ENCODE measurements at regions not wholly inside any gene's neighbourhood (a gene's known extent, or its start where the extent isn't known, plus 50 kb on each side); places are given as distances from the start of the nearest gene placed in this dataset.

DNA sequence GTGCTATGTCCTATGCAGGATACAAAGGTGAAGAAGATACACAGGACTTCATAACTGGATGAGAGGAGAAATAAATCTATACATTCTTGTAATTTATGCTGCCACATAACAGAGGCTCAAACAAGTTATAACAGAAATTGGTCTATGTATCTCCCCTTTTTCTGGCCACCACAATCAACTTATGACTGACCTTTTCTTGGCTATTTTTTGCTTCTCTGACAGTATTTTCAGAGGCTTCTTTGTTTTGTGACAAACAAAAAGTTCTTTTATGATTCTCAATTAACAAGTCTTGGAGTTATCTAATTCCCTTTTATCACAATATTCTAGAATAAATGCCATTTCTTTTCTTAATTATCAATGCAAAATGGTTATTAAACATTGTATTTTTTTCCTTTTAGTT is 953.0 kb upstream of the ZWINT start:
- in situ Hi-C loops (cut with MboI) = no loop called here
- H3K27me3 ChIP-seq (replicated peaks; ENCODE audit: insufficient read depth) = no peaks in the 10 kb centered on the region
- H3K79me2 ChIP-seq (ENCODE audit: insufficient read depth) = no peaks in the 10 kb centered on the region
- H3K4me2 ChIP-seq (ENCODE audit: unreplicated experiment) = no peak overlapping the region
- no peak overlapping the region for H3K9ac ChIP-seq
- H2AFZ ChIP-seq = no peak overlapping the region
- no peak for DNase-seq
- no peaks in the 10 kb centered on the region for H3K4me1 ChIP-seq (ENCODE audit: insufficient read depth)
- TF ChIP-seq EZH2phosphoT487 (IDR thresholded peaks at IDR 0.05; ENCODE audit: insufficient read depth, low read depth) (no peak), EZH2 (IDR thresholded peaks at IDR 0.05; ENCODE audit: insufficient read depth, poor library complexity, severe bottlenecking) (no peak)
- H3K27ac ChIP-seq = no peak overlapping the region
- H3K9me2 ChIP-seq (ENCODE audit: insufficient read depth) = no peaks in the 10 kb centered on the region
- H4K20me1 ChIP-seq (ENCODE audit: insufficient read depth) = no peaks in the 10 kb centered on the region
- no peaks in the 10 kb centered on the region for H3F3A ChIP-seq (ENCODE audit: insufficient read depth)
- no peaks in the 10 kb centered on the region for H3K9me3 ChIP-seq (ENCODE audit: low read depth)
- no peaks in the 10 kb centered on the region for H3K36me3 ChIP-seq (ENCODE audit: low read depth)
- no peak overlapping the region for H3K4me3 ChIP-seq

DNA sequence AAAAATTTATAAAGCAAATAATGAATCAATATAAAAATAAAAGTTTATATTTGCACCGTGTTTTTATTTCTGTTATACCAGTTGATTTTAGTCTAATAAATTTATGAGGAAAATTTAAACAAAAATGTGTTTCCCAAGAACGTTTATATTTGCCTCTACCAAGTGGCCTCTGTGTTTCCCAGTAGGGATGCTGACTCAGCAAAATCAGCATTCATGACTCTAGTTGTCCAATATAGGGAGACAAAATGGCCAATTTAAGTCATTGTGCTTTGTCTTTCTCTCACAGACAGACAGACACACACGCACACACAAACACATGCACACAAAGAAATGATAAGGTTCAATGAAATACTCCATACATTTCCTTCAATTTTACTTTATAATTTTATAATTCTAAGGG is 942.5 kb upstream of the ZWINT start:
- no peak overlapping the region for H3K4me3 ChIP-seq
- no peak overlapping the region for H3K9ac ChIP-seq
- WGBS, 2 experiments (ENCODE audit: low coverage in 1 of 2, low lambda C conversion rate in 2 of 2, missing lambda C conversion rate in 2 of 2) = 8 to 9% methylated on average over 3 of the region's 3 CpGs
- H3K79me2 ChIP-seq (ENCODE audit: insufficient read depth) = no peaks in the 10 kb centered on the region
- H3K27ac ChIP-seq = no peak overlapping the region
- H3K9me2 ChIP-seq (ENCODE audit: insufficient read depth) = no peaks in the 10 kb centered on the region
- H4K20me1 ChIP-seq (ENCODE audit: insufficient read depth) = no peaks in the 10 kb centered on the region
- H3K4me2 ChIP-seq (ENCODE audit: unreplicated experiment) = no peak overlapping the region
- no peak overlapping the region for H2AFZ ChIP-seq
- in situ Hi-C loops (cut with MboI) = no loop called here
- DNase-seq = no peak
- TF ChIP-seq EZH2phosphoT487 (IDR thresholded peaks at IDR 0.05; ENCODE audit: insufficient read depth, low read depth) (no peak), EZH2 (IDR thresholded peaks at IDR 0.05; ENCODE audit: insufficient read depth, poor library complexity, severe bottlenecking) (no peak)
- H3K27me3 ChIP-seq (replicated peaks; ENCODE audit: insufficient read depth) = no peaks in the 10 kb centered on the region
- H3K4me1 ChIP-seq (ENCODE audit: insufficient read depth) = no peaks in the 10 kb centered on the region
- no peaks in the 10 kb centered on the region for H3F3A ChIP-seq (ENCODE audit: insufficient read depth)
- no peaks in the 10 kb centered on the region for H3K9me3 ChIP-seq (ENCODE audit: low read depth)
- H3K36me3 ChIP-seq (ENCODE audit: low read depth) = no peaks in the 10 kb centered on the region

DNA sequence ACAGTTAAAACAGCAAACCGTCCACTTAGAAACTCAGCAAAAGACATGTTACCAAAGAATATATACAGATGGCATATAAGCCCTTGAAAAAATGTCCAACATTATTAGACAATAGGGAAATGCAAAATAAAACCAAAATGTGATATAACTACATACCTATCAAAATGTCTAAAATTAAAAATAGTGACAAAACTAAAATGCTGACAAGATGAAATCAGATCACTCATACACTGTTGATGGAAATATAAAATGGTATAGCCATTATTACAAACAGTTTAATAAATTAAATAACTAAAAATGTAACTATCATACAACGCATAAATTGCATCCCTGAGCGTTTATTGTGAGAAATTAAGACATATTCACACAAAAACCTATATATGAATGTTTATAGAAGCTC is 939.7 kb upstream of the ZWINT start:
- H2AFZ ChIP-seq = no peak overlapping the region
- no peaks in the 10 kb centered on the region for H3K27me3 ChIP-seq (replicated peaks; ENCODE audit: insufficient read depth)
- no peak overlapping the region for H3K4me3 ChIP-seq
- no peaks in the 10 kb centered on the region for H3K4me1 ChIP-seq (ENCODE audit: insufficient read depth)
- WGBS, 2 experiments (ENCODE audit: low coverage in 1 of 2, low lambda C conversion rate in 2 of 2, missing lambda C conversion rate in 2 of 2) = 14 to 16% methylated on average over 3 of the region's 3 CpGs
- no peaks in the 10 kb centered on the region for H3K79me2 ChIP-seq (ENCODE audit: insufficient read depth)
- no peak for TF ChIP-seq EZH2phosphoT487 (IDR thresholded peaks at IDR 0.05; ENCODE audit: insufficient read depth, low read depth)
- TF ChIP-seq EZH2 (IDR thresholded peaks at IDR 0.05; ENCODE audit: insufficient read depth, poor library complexity, severe bottlenecking) = no peak
- no peak overlapping the region for H3K27ac ChIP-seq
- no peaks in the 10 kb centered on the region for H3K9me2 ChIP-seq (ENCODE audit: insufficient read depth)
- no peaks in the 10 kb centered on the region for H4K20me1 ChIP-seq (ENCODE audit: insufficient read depth)
- H3K36me3 ChIP-seq (ENCODE audit: low read depth) = no peaks in the 10 kb centered on the region
- H3F3A ChIP-seq (ENCODE audit: insufficient read depth) = no peaks in the 10 kb centered on the region
- H3K9ac ChIP-seq = no peak overlapping the region
- H3K9me3 ChIP-seq (ENCODE audit: low read depth) = no peaks in the 10 kb centered on the region
- no peak overlapping the region for H3K4me2 ChIP-seq (ENCODE audit: unreplicated experiment)
- DNase-seq = no peak
- in situ Hi-C loops (cut with MboI) = no loop called here

DNA sequence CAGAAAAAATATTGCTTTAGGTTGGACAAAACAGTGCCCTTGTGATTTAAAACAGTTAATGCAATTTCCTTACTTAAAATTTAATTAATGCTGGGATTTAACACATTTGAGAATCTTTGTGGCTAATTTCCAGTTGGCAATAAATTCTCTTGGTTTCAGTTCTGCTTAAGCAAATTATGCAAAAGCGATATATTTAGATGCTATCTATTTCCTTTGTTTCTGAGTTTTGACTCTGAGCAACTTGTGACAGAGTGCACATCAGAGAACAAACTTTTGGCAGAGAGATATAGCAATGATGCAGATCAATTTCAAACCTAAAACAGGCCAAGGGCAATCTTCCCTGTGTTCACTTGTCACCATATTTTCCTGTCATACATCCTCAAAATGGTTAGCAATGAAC is 933.6 kb upstream of the ZWINT start:
- no peaks in the 10 kb centered on the region for H3K27me3 ChIP-seq (replicated peaks; ENCODE audit: insufficient read depth)
- H4K20me1 ChIP-seq (ENCODE audit: insufficient read depth) = no peaks in the 10 kb centered on the region
- DNase-seq = no peak
- H2AFZ ChIP-seq = no peak overlapping the region
- no peaks in the 10 kb centered on the region for H3K79me2 ChIP-seq (ENCODE audit: insufficient read depth)
- H3K36me3 ChIP-seq (ENCODE audit: low read depth) = no peaks in the 10 kb centered on the region
- 49 to 50% methylated on average over 1 of the region's 1 CpG for WGBS, 2 experiments (ENCODE audit: low coverage in 1 of 2, low lambda C conversion rate in 2 of 2, missing lambda C conversion rate in 2 of 2)
- H3K4me3 ChIP-seq = no peak overlapping the region
- TF ChIP-seq EZH2 (IDR thresholded peaks at IDR 0.05; ENCODE audit: insufficient read depth, poor library complexity, severe bottlenecking) (no peak), EZH2phosphoT487 (IDR thresholded peaks at IDR 0.05; ENCODE audit: insufficient read depth, low read depth) (no peak)
- H3K9ac ChIP-seq = no peak overlapping the region
- no peaks in the 10 kb centered on the region for H3F3A ChIP-seq (ENCODE audit: insufficient read depth)
- H3K9me2 ChIP-seq (ENCODE audit: insufficient read depth) = no peaks in the 10 kb centered on the region
- no peak overlapping the region for H3K27ac ChIP-seq
- no peaks in the 10 kb centered on the region for H3K4me1 ChIP-seq (ENCODE audit: insufficient read depth)
- in situ Hi-C loops (cut with MboI) = no loop called here
- no peak overlapping the region for H3K4me2 ChIP-seq (ENCODE audit: unreplicated experiment)
- H3K9me3 ChIP-seq (ENCODE audit: low read depth) = no peaks in the 10 kb centered on the region

DNA sequence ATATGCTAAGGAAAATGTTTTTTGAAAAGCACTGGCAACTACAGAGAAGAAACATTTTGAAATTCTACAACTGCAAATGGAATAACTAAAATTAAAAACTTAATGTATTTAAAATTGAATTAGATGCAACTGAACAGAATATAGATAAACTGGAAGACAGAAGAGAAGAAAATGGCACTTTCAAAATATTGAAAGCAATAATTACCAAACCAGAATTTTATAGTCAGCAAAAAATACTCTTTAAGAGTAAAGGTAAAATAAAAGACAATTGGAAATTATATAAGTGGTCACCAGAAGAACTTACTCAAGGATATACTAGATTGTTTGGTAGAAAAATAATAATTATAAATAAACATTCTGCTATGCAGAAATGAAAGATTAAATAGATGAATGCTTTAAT is 927.7 kb upstream of the ZWINT start:
- no peaks in the 10 kb centered on the region for H3F3A ChIP-seq (ENCODE audit: insufficient read depth)
- no peaks in the 10 kb centered on the region for H3K36me3 ChIP-seq (ENCODE audit: low read depth)
- H3K4me2 ChIP-seq (ENCODE audit: unreplicated experiment) = no peak overlapping the region
- H3K9me2 ChIP-seq (ENCODE audit: insufficient read depth) = no peaks in the 10 kb centered on the region
- no peak overlapping the region for H3K27ac ChIP-seq
- no peaks in the 10 kb centered on the region for H3K9me3 ChIP-seq (ENCODE audit: low read depth)
- H3K4me3 ChIP-seq = no peak overlapping the region
- TF ChIP-seq EZH2 (IDR thresholded peaks at IDR 0.05; ENCODE audit: insufficient read depth, poor library complexity, severe bottlenecking) = no peak
- TF ChIP-seq EZH2phosphoT487 (IDR thresholded peaks at IDR 0.05; ENCODE audit: insufficient read depth, low read depth) = no peak
- no peaks in the 10 kb centered on the region for H4K20me1 ChIP-seq (ENCODE audit: insufficient read depth)
- DNase-seq = no peak
- H3K9ac ChIP-seq = no peak overlapping the region
- in situ Hi-C loops (cut with MboI) = no loop called here
- H3K27me3 ChIP-seq (replicated peaks; ENCODE audit: insufficient read depth) = no peaks in the 10 kb centered on the region
- H3K4me1 ChIP-seq (ENCODE audit: insufficient read depth) = no peaks in the 10 kb centered on the region
- H2AFZ ChIP-seq = no peak overlapping the region
- no peaks in the 10 kb centered on the region for H3K79me2 ChIP-seq (ENCODE audit: insufficient read depth)
